GM12878 (cell line): ENCODE measurements at regions not wholly inside any gene's neighbourhood (a gene's known extent, or its start where the extent isn't known, plus 50 kb on each side); places are given as distances from the start of the nearest gene placed in this dataset.

Experiments
- ATF3 ChIP-seq: IDR thresholded peaks from 2 replicates; pipeline ENCODE4 v1.6.1; 2011; ENCODE audit warnings: low read depth, mild to moderate bottlenecking, low read length, moderate library complexity, borderline replicate concordance; ENCODE audit errors: extremely low read depth
- BACH1 ChIP-seq: fragments of 450-650 bp; IDR thresholded peaks from 2 replicates; pipeline ENCODE4 v1.6.1; 2017; ENCODE audit warnings: mild to moderate bottlenecking, borderline replicate concordance
- CTCF ChIP-seq, 3 experiments: IDR thresholded peaks in 2 of 3; conservative IDR thresholded peaks in 1 of 3; 2 replicates each; pipeline ENCODE4 v1.5.1; 2011; ENCODE audit warnings: low read depth in 3 of 3, low read length in 3 of 3, mild to moderate bottlenecking in 3 of 3, control low read depth in 2 of 3, moderate library complexity in 2 of 3, inconsistent platforms in 1 of 3, mixed read lengths in 1 of 3; ENCODE audit not compliant: control insufficient read depth in 2 of 3, insufficient read depth in 1 of 3; ENCODE audit errors: extremely low read depth in 1 of 3
- E2F8 ChIP-seq: fragments of 450-650 bp; IDR thresholded peaks from 2 replicates; pipeline ENCODE4 v1.6.1; 2018; ENCODE audit warnings: mild to moderate bottlenecking, low read depth, moderate library complexity; ENCODE audit not compliant: partially characterized antibody
- EGR1 ChIP-seq, 2 experiments: IDR thresholded peaks; 1 replicate in 1 of 2; 2 replicates in 1 of 2; pipeline ENCODE4 v1.6.1; 2011 to 2012; ENCODE audit warnings: low read depth in 2 of 2, low read length in 2 of 2, borderline replicate concordance in 1 of 2, mild to moderate bottlenecking in 1 of 2, moderate library complexity in 1 of 2
- ELK1 ChIP-seq: IDR thresholded peaks from 2 replicates; pipeline ENCODE4 v1.6.1; 2012; ENCODE audit warnings: low read depth, low read length, improper control_type of control experiment
- KDM1A ChIP-seq: fragments of 200-600 bp; sonication (generic); IDR thresholded peaks from 2 replicates; pipeline ENCODE4 v1.6.1; 2016; ENCODE audit warnings: borderline replicate concordance
- MYC ChIP-seq: IDR thresholded peaks from 2 replicates; pipeline ENCODE4 v1.6.1; 2011; ENCODE audit warnings: mild to moderate bottlenecking, low read length, moderate library complexity, inconsistent platforms; ENCODE audit not compliant: insufficient read depth, insufficient replicate concordance, insufficient read length, severe bottlenecking
- NBN ChIP-seq: fragments of 450-650 bp; IDR thresholded peaks from 2 replicates; pipeline ENCODE4 v1.6.1; 2016
- NFIC ChIP-seq: IDR thresholded peaks from 2 replicates; pipeline ENCODE4 v1.6.1; 2012; ENCODE audit warnings: low read depth, mild to moderate bottlenecking, inconsistent platforms, low read length, moderate library complexity
- SPI1 ChIP-seq: IDR thresholded peaks from 2 replicates; pipeline ENCODE4 v1.6.1; 2011; ENCODE audit warnings: low read depth, mild to moderate bottlenecking, low read length, moderate library complexity, borderline replicate concordance; ENCODE audit not compliant: insufficient read depth
- TCF7 ChIP-seq: IDR thresholded peaks from 2 replicates; pipeline ENCODE4 v1.6.1; 2014; ENCODE audit warnings: antibody characterized with exemption, borderline replicate concordance
- WRNIP1 ChIP-seq: IDR thresholded peaks from 2 replicates; pipeline ENCODE4 v1.6.1; 2011; ENCODE audit warnings: low read depth, low read length, improper control_type of control experiment, borderline replicate concordance
- ZBED1 ChIP-seq: IDR thresholded peaks from 2 replicates; pipeline ENCODE4 v1.6.1; 2016; ENCODE audit warnings: borderline replicate concordance
- ZBTB11 ChIP-seq: fragments of 450-650 bp; formaldehyde crosslinking; IDR thresholded peaks from 2 replicates; pipeline ENCODE4 v1.5.0; 2022; ENCODE audit warnings: mild to moderate bottlenecking, missing genetic modification characterization
- ZNF687 ChIP-seq: fragments of 450-650 bp; IDR thresholded peaks from 2 replicates; pipeline ENCODE4 v1.6.1; 2017; ENCODE audit warnings: mild to moderate bottlenecking, moderate library complexity

GRCh38 chrX:113522814-113523213 lies 682.2 kb upstream of the AMOT start (continued):
- TF ChIP-seq CTCF (IDR thresholded peaks at IDR 0.05 in 2 of 3, conservative IDR thresholded peaks at IDR 0.05 in 1 of 3; ENCODE audit: control insufficient read depth in 2 of 3, extremely low read depth in 1 of 3, insufficient read depth in 1 of 3, low read depth in 3 of 3, low read length in 3 of 3), result no peak
- TF ChIP-seq WRNIP1, result no peak
- TF ChIP-seq SPI1, result peak; percentile 97
- TF ChIP-seq ATF3, result no peak
- TF ChIP-seq NFIC, result no peak
- TF ChIP-seq ELK1, result no peak
- TF ChIP-seq TCF7, result no peak
- no peak for TF ChIP-seq EGR1 (IDR thresholded peaks at IDR 0.05; ENCODE audit: borderline replicate concordance in 1 of 2, low read depth in 2 of 2, low read length in 2 of 2)
- no peak for TF ChIP-seq ZBTB11 (CRISPR knock-in tag)
- no peak for TF ChIP-seq E2F8
- no peak for TF ChIP-seq KDM1A
- no peak for TF ChIP-seq ZBED1
- TF ChIP-seq MYC, result no peak
- TF ChIP-seq ZNF687, result no peak
- TF ChIP-seq NBN, result no peak
- no peak for TF ChIP-seq BACH1
